Ascending aorta (tissue), 2 donors: ENCODE measurements at regions not wholly inside any gene's neighbourhood (a gene's known extent, or its start where the extent isn't known, plus 50 kb on each side); places are given as distances from the start of the nearest gene placed in this dataset.

ENCODE experiments used
- DNase-seq, 2 donors: peaks; one replicate each; pipeline ENCODE4 v3.0.0-alpha.2; 2019; ENCODE audit warnings: low spot score in 2 of 2
- H3K27ac ChIP-seq, 2 donors: fragments of 200-600 bp; sonication (generic); one replicate each; pipeline ENCODE4 v1.5.1; 2016 to 2017; ENCODE audit warnings: mild to moderate bottlenecking in 1 of 2
- H3K27me3 ChIP-seq: fragments of 200-600 bp; sonication (generic); one replicate; pipeline ENCODE4 v1.5.1; 2017
- H3K36me3 ChIP-seq, 2 donors: fragments of 200-600 bp; sonication (generic); one replicate each; pipeline ENCODE4 v1.5.1; 2016
- H3K4me1 ChIP-seq, 2 donors: fragments of 200-600 bp; sonication (generic); one replicate each; pipeline ENCODE4 v1.5.1; 2016 to 2017; ENCODE audit warnings: mild to moderate bottlenecking in 1 of 2
- H3K4me3 ChIP-seq, 2 donors: fragments of 200-600 bp; sonication (generic); one replicate each; pipeline ENCODE4 v1.5.1; 2016 to 2017; ENCODE audit warnings: mild to moderate bottlenecking in 1 of 2
- H3K9me3 ChIP-seq, 2 donors: fragments of 200-600 bp; sonication (generic); one replicate each; pipeline ENCODE4 v1.5.1; 2016
- CTCF ChIP-seq, 3 experiments: fragments of 200-600 bp in 2 of 3; fragments of 450-650 bp in 1 of 3; sonication (generic) in 2 of 3; IDR thresholded peaks; one replicate each; pipeline ENCODE4 v1.5.1; 2016 to 2019; ENCODE audit warnings: antibody characterized with exemption in 3 of 3, mild to moderate bottlenecking in 1 of 3, moderate library complexity in 1 of 3
- intact Hi-C: fragments of 100-400 bp; cut with DNase I; formaldehyde crosslinking; loops from one replicate; pipeline ENCODE4 v1.15.1; 2023

- Histone ChIP-seq H3K4me3 (no peak overlapping the region), H3K27ac (no peak overlapping the region), H3K9me3 (no peaks in the 10 kb centered on the region), H3K27me3 (no peaks in the 10 kb centered on the region), H3K36me3 (no peaks in the 10 kb centered on the region), H3K4me1 (no peaks in the 10 kb centered on the region)
- no peak for TF ChIP-seq CTCF (IDR thresholded peaks at IDR 0.05)
- intact Hi-C loops: no loop called here
- no peak for DNase-seq
These were observed 1399.2 kb upstream of the CDH6 start for GRCh38 chr5:29794141-29794787.

GRCh38 chr5:29790281-29790680, 1403.2 kb upstream of the CDH6 start:
- H3K4me1 ChIP-seq: no peaks in the 10 kb centered on the region
- no peak for TF ChIP-seq CTCF (IDR thresholded peaks at IDR 0.05)
- DNase-seq: no peak
- intact Hi-C loops: no loop called here
- no peak overlapping the region for H3K4me3 ChIP-seq
- H3K27ac ChIP-seq: no peak overlapping the region
- no peaks in the 10 kb centered on the region for H3K36me3 ChIP-seq
- H3K27me3 ChIP-seq: no peaks in the 10 kb centered on the region
- H3K9me3 ChIP-seq: no peaks in the 10 kb centered on the region

- TF ChIP-seq CTCF (IDR thresholded peaks at IDR 0.05): no peak
- no peaks in the 10 kb centered on the region for H3K36me3 ChIP-seq
- no peaks in the 10 kb centered on the region for H3K4me1 ChIP-seq
- intact Hi-C loops: no loop called here
- H3K27ac ChIP-seq: no peak overlapping the region
- no peaks in the 10 kb centered on the region for H3K9me3 ChIP-seq
- no peak for DNase-seq
- no peak overlapping the region for H3K4me3 ChIP-seq
- no peaks in the 10 kb centered on the region for H3K27me3 ChIP-seq
These were observed 1413.1 kb upstream of the CDH6 start for GRCh38 chr5:29780401-29780800.

GRCh38 chr5:29779141-29779540, 1414.3 kb upstream of the CDH6 start:
- Histone ChIP-seq H3K27me3 (no peaks in the 10 kb centered on the region), H3K4me3 (no peak overlapping the region), H3K27ac (no peak overlapping the region), H3K9me3 (no peaks in the 10 kb centered on the region), H3K4me1 (no peaks in the 10 kb centered on the region), H3K36me3 (no peaks in the 10 kb centered on the region)
- intact Hi-C loops: no loop called here
- no peak for TF ChIP-seq CTCF (IDR thresholded peaks at IDR 0.05)
- no peak for DNase-seq

GRCh38 chr5:29777373-29777772, 1416.1 kb upstream of the CDH6 start:
- TF ChIP-seq CTCF (IDR thresholded peaks at IDR 0.05): no peak
- no peaks in the 10 kb centered on the region for H3K27me3 ChIP-seq
- H3K9me3 ChIP-seq: no peaks in the 10 kb centered on the region

GRCh38 chr5:29770936-29771335, 1422.5 kb upstream of the CDH6 start:
- no peak overlapping the region for H3K4me3 ChIP-seq
- no peak overlapping the region for H3K27ac ChIP-seq
- no peak for DNase-seq
- no peak for TF ChIP-seq CTCF (IDR thresholded peaks at IDR 0.05)
- H3K36me3 ChIP-seq: no peaks in the 10 kb centered on the region
- no peaks in the 10 kb centered on the region for H3K27me3 ChIP-seq
- intact Hi-C loops: no loop called here
- no peaks in the 10 kb centered on the region for H3K9me3 ChIP-seq
- no peaks in the 10 kb centered on the region for H3K4me1 ChIP-seq

More at GRCh38 chr5:29777373-29777772, 1416.1 kb upstream of the CDH6 start:
- intact Hi-C loops: no loop called here
- no peak overlapping the region for H3K4me3 ChIP-seq
- H3K36me3 ChIP-seq: no peaks in the 10 kb centered on the region
- DNase-seq: no peak
- H3K27ac ChIP-seq: no peak overlapping the region
- H3K4me1 ChIP-seq: no peaks in the 10 kb centered on the region
